G401.6 (cell line): ENCODE measurements at regions not wholly inside any gene's neighbourhood (a gene's known extent, or its start where the extent isn't known, plus 50 kb on each side); places are given as distances from the start of the nearest gene placed in this dataset.

Experiments
- FAIRE-seq: peaks from 2 replicates; lab custom pipeline; 2012; peaks lifted over from hg19 to GRCh38; lab: Jason Lieb, UNC

GRCh38 chr18:56168049-56168781 lies 470.2 kb downstream of the TXNL1 start:
- no peak for FAIRE-seq

DNA sequence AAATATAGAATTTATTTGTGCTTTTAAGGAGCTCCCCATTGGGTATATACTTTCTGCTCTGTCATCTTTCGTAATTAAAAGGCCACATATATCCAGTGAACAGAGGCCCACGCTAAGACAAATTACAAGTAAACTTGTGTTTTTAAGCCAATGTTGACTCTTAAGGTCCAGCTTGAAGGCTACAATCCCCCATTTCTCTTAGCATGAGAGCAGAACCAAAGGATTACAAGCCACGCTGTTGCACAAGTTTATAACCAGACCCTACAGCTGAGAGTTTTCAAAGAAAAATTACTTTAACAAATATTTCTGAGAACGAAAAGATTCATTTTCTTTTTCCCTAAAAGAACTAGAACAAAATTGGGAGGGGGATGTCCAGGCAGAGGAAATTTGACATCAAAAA lies 471.0 kb downstream of the TXNL1 start:
- FAIRE-seq, result no peak

DNA sequence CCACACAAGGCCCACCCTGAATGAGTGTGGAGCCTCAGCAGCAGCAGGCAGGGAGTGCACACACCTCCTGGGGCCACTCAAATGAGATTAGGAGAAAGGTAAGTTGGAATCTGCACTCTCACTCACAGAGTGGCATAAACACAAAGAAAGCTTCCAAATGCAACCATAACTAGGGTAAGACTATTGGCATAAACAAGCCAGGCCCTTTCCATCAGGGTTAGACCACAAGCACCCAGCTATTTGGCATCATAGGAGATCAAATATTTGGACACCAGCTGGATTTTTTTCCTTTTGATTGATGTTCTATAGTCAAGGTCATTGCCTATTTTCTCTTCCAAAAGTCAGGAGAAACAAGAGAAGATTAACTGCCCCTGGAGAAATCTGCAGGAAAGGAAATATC lies 471.5 kb downstream of the TXNL1 start:
- FAIRE-seq, result no peak

DNA sequence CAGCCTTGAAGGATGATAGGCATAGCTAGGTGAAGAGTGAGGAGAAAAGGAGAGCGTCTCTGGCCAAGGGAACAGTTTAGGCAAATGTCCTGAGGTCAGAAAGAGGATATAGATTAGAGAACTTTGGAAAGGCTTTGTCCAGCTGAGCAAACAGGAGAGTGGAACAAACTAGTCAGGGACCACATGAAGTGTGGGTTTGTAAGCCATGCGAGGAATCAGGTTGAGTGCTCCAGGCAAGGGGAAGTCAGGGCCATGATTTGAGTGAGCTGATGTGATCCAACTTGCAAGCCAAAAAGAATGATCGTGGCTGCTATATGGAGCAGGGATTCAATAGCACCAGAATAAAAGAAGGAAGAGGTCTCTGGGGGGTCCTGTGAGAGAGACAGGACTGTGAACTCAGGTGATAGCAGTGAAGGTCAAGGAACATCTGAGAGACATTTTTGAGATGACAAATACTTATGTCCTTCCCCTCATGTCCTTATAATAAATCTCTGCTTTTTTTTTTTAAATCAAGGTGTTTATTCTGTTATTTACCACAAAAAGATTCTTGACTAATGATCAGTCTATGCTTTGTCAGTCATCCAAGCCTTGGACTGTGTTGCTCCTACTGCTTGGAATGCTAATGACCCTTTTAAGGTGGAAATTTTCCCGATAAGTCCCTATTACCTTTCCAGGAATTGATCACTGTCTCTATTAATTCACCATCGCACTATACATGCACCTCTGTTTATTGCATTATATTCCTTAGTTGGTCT lies 472.6 kb downstream of the TXNL1 start:
- FAIRE-seq, result no peak

- FAIRE-seq, result no peak
Observed at GRCh38 chr18:56162311-56163265, 475.8 kb downstream of the TXNL1 start.

- no peak for FAIRE-seq
Observed at GRCh38 chr18:56161566-56162260, 476.7 kb downstream of the TXNL1 start.

GRCh38 chr18:56158676-56159075 lies 479.7 kb downstream of the TXNL1 start:
- FAIRE-seq, result no peak

DNA sequence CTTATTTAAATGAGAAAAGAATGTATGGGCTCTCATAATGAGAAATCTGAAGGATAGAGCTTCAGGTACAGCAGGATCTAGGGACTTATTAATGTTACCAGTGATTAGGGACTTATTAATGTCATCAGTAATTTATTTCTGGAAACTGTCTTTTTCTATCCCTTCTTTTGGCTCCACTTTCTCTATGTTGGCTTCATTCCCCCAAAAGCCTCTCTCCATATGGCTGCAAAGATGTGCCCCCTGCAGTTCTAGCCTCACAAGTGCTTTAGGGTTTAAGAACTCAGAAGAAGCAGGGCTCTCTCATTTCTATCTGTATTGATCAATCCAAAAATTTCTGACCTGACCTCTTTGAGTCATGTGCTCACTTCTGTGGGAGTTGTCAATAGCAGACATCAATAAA lies 480.9 kb downstream of the TXNL1 start:
- FAIRE-seq, result no peak

DNA sequence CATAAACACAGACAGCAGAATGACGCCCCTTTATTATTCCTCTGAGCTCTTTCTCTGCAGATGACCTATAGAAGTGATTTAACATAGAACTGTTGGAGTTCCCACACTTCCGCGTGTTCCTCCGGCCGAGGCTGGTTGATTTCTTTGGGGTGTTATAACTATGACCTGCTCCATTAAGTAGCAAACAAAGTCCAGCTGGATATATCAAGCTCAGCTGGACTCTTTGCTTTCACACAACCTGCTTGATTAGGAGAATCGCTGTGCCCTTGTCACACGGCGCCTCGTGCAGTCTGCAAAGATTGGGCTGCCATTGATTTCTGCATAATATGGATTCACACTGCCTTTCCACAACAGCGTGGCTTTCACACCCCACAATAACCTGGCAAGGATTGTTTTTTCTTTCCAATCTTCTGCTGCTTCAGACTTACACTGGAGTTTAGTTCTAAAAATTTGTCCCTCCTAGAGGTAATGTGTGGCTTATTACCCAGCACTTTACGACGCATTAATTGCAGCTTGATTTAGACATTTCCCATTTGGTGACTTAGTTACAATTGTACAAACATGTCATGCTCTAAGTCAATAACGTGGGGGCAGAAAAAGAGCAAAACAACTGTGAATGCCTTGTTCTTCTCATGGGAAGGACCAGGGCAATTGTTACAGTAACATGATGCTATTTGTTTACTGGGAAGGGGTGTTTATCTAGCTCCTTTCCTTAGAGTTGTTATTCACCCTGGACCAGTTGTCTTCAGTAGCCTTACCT lies 485.7 kb downstream of the TXNL1 start:
- no peak for FAIRE-seq

GRCh38 chr18:56148373-56148772 lies 490.0 kb downstream of the TXNL1 start:
- no peak for FAIRE-seq

DNA sequence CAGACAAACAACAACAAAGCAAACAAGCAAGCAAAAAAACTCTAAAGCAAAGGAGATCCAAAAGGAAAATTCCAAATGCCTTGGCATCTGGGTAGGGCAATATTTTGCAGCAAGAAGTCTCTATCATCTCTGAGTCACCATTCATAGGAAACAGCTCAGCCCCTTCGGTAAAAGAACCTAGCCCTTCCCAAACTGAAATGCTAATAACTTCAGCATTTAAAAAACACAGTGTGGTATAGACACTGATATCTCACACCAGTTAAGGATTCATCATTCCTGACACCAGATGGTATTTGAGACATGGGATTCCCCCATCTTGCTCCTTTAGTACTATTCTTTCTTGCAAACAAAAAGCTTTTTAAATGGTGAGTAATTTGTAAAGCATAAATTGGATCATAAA lies 491.8 kb downstream of the TXNL1 start:
- FAIRE-seq, result no peak

DNA sequence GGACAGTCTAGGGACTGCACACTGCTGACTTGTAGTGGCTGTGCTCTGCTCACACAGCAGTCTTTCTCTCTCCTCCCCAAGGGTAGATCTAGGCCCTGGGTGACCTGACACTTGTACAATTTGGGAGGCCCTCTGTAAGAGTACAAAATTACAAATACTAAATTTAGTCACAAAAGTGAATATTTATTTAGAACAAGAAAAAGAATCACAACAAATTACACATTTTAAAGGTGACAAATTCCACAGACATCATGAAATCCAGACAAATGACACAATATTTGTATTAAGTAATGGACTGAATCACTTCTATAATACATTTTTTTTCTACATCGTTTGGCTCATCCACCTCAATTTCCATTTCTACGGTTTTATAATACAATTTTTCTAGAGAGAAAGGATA lies 496.4 kb downstream of the TXNL1 start:
- no peak for FAIRE-seq

- FAIRE-seq, result no peak
Observed at GRCh38 chr18:56139792-56140254, 498.6 kb downstream of the TXNL1 start.

- no peak for FAIRE-seq
Observed at GRCh38 chr18:56139372-56139771, 499.0 kb downstream of the TXNL1 start.

DNA sequence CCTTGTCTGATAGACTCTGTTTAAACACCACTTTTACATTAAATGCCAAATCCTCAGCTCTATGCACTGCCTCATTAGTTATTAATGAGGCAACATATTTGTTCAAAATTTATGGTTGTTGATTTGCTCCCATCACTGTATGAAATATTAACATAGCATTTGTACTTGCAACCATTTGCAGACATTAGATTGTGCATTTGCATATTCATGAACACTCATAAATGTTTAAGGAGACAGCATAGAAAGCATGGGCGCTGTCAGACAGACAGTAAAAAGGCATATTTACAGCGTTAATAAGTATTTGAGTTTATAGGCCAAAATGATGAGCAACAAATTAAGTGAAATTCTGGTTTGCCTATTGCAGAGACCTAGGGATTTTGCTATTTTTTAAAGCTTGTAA lies 502.3 kb downstream of the TXNL1 start:
- no peak for FAIRE-seq

GRCh38 chr18:56130481-56130880 lies 507.9 kb downstream of the TXNL1 start:
- no peak for FAIRE-seq

DNA sequence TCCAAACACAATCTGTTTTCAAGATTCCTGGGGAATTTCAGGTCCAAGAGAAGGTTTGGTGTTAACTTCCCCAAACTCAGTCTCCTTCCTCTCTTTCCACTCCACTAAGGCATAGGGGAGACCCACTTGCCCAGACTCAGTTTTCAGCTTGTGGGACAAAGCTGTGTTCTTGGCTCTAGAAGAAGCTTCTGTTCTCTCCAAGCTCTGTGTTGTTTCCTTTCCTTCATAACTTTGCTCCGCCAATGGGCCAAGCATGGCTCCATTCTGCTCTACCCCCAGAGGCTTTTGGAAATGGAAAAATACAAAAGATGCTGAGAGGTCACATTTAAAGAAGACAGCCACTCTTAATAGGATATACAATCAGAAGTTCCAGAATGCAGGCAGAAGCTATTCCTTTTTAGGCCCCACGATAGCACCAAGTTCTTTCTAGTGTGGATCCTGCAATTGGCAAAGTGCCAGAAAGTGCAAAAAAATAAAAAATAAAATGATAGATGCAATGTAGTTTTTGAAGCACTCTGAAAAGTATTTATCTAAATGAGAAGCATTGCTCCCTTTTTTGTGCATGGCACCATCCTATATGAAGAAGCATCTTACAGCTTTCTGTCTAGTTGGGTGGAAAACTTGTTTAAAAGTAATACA lies 510.1 kb downstream of the TXNL1 start:
- no peak for FAIRE-seq

GRCh38 chr18:56127322-56128099 lies 510.9 kb downstream of the TXNL1 start:
- FAIRE-seq, result no peak

DNA sequence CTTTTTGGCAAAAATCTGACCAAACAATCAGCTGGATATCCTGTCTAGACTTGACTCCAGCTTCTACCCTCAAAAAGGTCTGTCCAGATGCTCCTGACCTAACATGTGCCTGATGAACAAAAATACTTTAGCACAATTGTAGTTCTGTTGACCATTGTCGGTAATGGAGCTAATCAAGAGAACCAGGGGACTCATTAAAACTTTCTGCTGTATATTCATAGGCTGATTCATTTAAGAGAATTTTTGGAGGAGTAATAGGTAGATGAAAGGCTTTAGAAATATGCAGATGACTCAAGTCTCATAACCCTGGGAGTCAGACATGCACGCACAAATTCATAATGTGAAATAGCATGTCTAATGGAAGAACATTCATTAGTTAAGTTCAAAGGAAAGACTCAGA lies 514.2 kb downstream of the TXNL1 start:
- no peak for FAIRE-seq

DNA sequence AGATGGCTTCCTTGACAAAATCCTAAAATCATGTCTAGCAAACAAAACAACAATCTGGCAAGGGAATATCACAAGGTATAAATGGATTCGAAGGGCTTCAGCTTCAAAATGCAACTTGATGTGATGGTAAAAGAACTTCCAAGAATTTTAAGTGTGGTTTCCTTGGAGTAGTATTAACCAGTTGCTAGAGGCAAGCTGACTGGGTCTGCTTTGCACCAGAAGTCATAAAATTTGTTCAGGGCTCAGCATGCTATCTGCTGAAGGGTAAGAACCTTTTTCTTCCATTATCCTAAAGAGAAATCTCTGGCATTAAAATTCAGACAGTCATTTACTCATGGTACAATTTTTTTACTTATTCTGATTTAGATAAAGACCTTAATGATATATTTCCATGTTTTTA lies 516.7 kb downstream of the TXNL1 start:
- no peak for FAIRE-seq
